ENCODE measurements at regions not wholly inside any gene's neighbourhood (a gene's known extent, or its start where the extent isn't known, plus 50 kb on each side); places are given as distances from the start of the nearest gene placed in this dataset.

DNA sequence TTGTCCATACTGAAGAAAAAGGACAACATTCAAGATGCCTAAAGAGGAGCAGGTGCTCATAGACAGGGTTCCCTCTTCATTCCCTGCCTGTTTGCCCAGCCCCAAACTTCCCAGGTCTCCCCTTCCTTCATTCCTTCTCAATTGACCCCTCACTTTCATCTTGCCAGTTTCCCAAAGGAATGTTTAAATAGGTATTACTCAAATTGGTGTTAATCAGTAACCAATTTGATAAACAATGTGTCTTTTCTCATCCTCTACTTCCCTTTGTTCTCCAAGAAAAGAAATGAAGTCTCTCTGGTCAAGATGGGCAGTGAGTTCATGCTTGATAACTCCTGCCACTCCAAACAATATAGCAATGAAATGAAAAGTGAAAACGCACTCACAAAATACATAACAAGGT lies 101.9 kb downstream of the TMPRSS5 start:
- intact Hi-C loops (cut with micrococcal nuclease; ENCODE audit: unreplicated experiment), result no loop called here
- no peaks in the 10 kb centered on the region for H3K4me1 ChIP-seq (ENCODE audit: insufficient read depth, low read length)
- no peak overlapping the region for H2AFZ ChIP-seq (ENCODE audit: low read length)
- no peaks in the 10 kb centered on the region for H3K79me2 ChIP-seq (ENCODE audit: insufficient read depth, low read length)
- H3K27me3 ChIP-seq (ENCODE audit: control insufficient read depth in 1 of 2, insufficient read depth in 2 of 2, low read length in 2 of 2), result no peaks in the 10 kb centered on the region
- H3K9ac ChIP-seq (ENCODE audit: insufficient read depth, low read depth, low read length), result no peak overlapping the region
- no peak overlapping the region for H3K4me2 ChIP-seq (ENCODE audit: low read depth, low read length)
- H3K4me3 ChIP-seq (replicated peaks in 1 of 3; ENCODE audit: insufficient read depth in 1 of 3, low read depth in 2 of 3, low read length in 3 of 3), result no peak overlapping the region
- ChIA-PET CTCF (ENCODE audit: low intra/inter-chr PET ratio, low total read pairs) (no interaction called here), POLR2A (no interaction called here)
- TF ChIP-seq ZNF17 (CRISPR knock-in tag; IDR thresholded peaks at IDR 0.05), result no peak
- no peak for TF ChIP-seq CCDC6 (CRISPR knock-in tag; IDR thresholded peaks at IDR 0.05)
- no peak for TF ChIP-seq HOMEZ (CRISPR knock-in tag; IDR thresholded peaks at IDR 0.05; ENCODE audit: low read depth)
- TF ChIP-seq, protein P1, sequence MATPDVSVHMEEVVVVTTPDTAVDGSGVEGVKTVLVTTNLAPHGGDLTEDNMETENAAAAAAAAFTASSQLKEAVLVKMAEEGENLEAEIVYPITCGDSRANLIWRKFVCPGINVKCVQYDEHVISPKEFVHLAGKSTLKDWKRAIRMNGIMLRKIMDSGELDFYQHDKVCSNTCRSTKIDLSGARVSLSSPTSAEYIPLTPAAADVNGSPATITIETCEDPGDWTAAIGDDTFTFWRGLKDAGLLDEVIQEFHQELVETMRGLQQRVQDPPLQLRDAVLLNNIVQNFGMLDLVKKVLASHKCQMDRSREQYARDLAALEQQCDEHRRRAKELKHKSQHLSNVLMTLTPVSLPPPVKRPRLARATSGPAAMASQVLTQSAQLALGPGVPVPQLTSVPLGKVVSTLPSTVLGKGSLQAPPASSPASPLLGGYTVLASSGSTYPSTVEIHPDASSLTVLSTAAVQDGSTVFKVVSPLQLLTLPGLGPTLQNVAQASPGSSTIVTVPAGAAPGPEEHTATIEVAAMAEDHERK (CRISPR knock-in tag; IDR thresholded peaks at IDR 0.05; ENCODE audit: low read depth), result no peak
- TF ChIP-seq, protein P2, sequence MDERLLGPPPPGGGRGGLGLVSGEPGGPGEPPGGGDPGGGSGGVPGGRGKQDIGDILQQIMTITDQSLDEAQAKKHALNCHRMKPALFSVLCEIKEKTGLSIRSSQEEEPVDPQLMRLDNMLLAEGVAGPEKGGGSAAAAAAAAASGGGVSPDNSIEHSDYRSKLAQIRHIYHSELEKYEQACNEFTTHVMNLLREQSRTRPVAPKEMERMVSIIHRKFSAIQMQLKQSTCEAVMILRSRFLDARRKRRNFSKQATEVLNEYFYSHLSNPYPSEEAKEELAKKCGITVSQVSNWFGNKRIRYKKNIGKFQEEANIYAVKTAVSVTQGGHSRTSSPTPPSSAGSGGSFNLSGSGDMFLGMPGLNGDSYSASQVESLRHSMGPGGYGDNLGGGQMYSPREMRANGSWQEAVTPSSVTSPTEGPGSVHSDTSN (CRISPR knock-in tag; IDR thresholded peaks at IDR 0.05), result no peak
- no peak for TF ChIP-seq ZNF598 (CRISPR knock-in tag; IDR thresholded peaks at IDR 0.05; ENCODE audit: borderline replicate concordance)
- TF ChIP-seq ZNF382 (CRISPR knock-in tag; IDR thresholded peaks at IDR 0.05; ENCODE audit: borderline replicate concordance), result no peak
- TF ChIP-seq, protein P3, sequence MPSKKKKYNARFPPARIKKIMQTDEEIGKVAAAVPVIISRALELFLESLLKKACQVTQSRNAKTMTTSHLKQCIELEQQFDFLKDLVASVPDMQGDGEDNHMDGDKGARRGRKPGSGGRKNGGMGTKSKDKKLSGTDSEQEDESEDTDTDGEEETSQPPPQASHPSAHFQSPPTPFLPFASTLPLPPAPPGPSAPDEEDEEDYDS (CRISPR knock-in tag; IDR thresholded peaks at IDR 0.05), result no peak
- no peak for TF ChIP-seq HHEX (CRISPR knock-in tag; IDR thresholded peaks at IDR 0.05)
- no peak for TF ChIP-seq MZF1 (CRISPR knock-in tag; IDR thresholded peaks at IDR 0.05; ENCODE audit: borderline replicate concordance)
- TF ChIP-seq ZNF615 (CRISPR knock-in tag; IDR thresholded peaks at IDR 0.05; ENCODE audit: borderline replicate concordance), result no peak
- no peak for TF ChIP-seq MATR3 (CRISPR knock-in tag; IDR thresholded peaks at IDR 0.05)
- TF ChIP-seq ZNF570 (CRISPR knock-in tag; IDR thresholded peaks at IDR 0.05; ENCODE audit: borderline replicate concordance), result no peak
- TF ChIP-seq NRL (CRISPR knock-in tag; IDR thresholded peaks at IDR 0.05; ENCODE audit: borderline replicate concordance), result no peak
- H3K9me3 ChIP-seq (ENCODE audit: low read length), result peaks cover 13% of the 10 kb centered on the region
- no peaks in the 10 kb centered on the region for H4K20me1 ChIP-seq (ENCODE audit: insufficient read depth, low read length)
- WGBS (ENCODE audit: low lambda C conversion rate), result 3% methylated on average over 1 of the region's 1 CpG
- ATAC-seq (no peak), FAIRE-seq (no peak), DNase-seq (ENCODE audit: low spot score) (no peak)
- H3K27ac ChIP-seq (ENCODE audit: extremely low read length, insufficient read depth, low read length), result no peak overlapping the region
- BruUV-seq (replicated peaks), result no TSS peak
- H3K36me3 ChIP-seq (replicated peaks in 1 of 2; ENCODE audit: control insufficient read depth in 1 of 2, insufficient read depth in 2 of 2, low read length in 2 of 2), result no peaks in the 10 kb centered on the region
- in situ Hi-C loops (cut with HindIII; ENCODE audit: extremely low pct_ligation_motif_present, low pct_unique_long_range_greater_than_20kb), result no loop called here

Data from HepG2 (cell line).